ENCODE measurements at regions not wholly inside any gene's neighbourhood (a gene's known extent, or its start where the extent isn't known, plus 50 kb on each side); places are given as distances from the start of the nearest gene placed in this dataset.

- Histone ChIP-seq H3K36me3 (ENCODE audit: insufficient read depth, low read length) (no peaks in the 10 kb centered on the region), H3K4me2 (ENCODE audit: insufficient read depth, low read length) (no peak overlapping the region), H3K9me3 (ENCODE audit: low read depth, low read length) (peaks cover 2% of the 10 kb centered on the region), H3K4me3 (ENCODE audit: insufficient read depth, low read length) (no peak overlapping the region), H4K20me1 (ENCODE audit: insufficient read depth, low read length) (no peaks in the 10 kb centered on the region), H3K27ac (ENCODE audit: low read depth, low read length) (no peak overlapping the region), H2AFZ (ENCODE audit: low read length) (no peak overlapping the region), H3K4me1 (ENCODE audit: insufficient read depth, low read length) (peaks cover 8% of the 10 kb centered on the region), H3K79me2 (ENCODE audit: insufficient read depth, low read length) (no peaks in the 10 kb centered on the region), H3K27me3 (ENCODE audit: insufficient read depth, low read length) (peaks cover 2% of the 10 kb centered on the region)
- DNase-seq (ENCODE audit: insufficient read length, low spot score, missing footprints) = no peak
- TF ChIP-seq, protein P1, sequence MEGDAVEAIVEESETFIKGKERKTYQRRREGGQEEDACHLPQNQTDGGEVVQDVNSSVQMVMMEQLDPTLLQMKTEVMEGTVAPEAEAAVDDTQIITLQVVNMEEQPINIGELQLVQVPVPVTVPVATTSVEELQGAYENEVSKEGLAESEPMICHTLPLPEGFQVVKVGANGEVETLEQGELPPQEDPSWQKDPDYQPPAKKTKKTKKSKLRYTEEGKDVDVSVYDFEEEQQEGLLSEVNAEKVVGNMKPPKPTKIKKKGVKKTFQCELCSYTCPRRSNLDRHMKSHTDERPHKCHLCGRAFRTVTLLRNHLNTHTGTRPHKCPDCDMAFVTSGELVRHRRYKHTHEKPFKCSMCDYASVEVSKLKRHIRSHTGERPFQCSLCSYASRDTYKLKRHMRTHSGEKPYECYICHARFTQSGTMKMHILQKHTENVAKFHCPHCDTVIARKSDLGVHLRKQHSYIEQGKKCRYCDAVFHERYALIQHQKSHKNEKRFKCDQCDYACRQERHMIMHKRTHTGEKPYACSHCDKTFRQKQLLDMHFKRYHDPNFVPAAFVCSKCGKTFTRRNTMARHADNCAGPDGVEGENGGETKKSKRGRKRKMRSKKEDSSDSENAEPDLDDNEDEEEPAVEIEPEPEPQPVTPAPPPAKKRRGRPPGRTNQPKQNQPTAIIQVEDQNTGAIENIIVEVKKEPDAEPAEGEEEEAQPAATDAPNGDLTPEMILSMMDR (IDR thresholded peaks at IDR 0.05; ENCODE audit: extremely low read depth, low read depth, low read length) = no peak
Observed at GRCh38 chr14:56374421-56374820, 205.2 kb upstream of the TMEM260 start.

GRCh38 chr14:56378046-56378445 is 201.6 kb upstream of the TMEM260 start:
- Histone ChIP-seq H3K36me3 (ENCODE audit: insufficient read depth, low read length) (no peaks in the 10 kb centered on the region), H2AFZ (ENCODE audit: low read length) (no peak overlapping the region), H4K20me1 (ENCODE audit: insufficient read depth, low read length) (no peaks in the 10 kb centered on the region), H3K27me3 (ENCODE audit: insufficient read depth, low read length) (no peaks in the 10 kb centered on the region), H3K27ac (ENCODE audit: low read depth, low read length) (no peak overlapping the region), H3K9me3 (ENCODE audit: low read depth, low read length) (no peaks in the 10 kb centered on the region), H3K4me1 (ENCODE audit: insufficient read depth, low read length) (peaks cover 9% of the 10 kb centered on the region), H3K79me2 (ENCODE audit: insufficient read depth, low read length) (no peaks in the 10 kb centered on the region), H3K4me3 (ENCODE audit: insufficient read depth, low read length) (no peak overlapping the region), H3K4me2 (ENCODE audit: insufficient read depth, low read length) (peak overlapping the region; percentile 27)
- TF ChIP-seq, protein P1 (IDR thresholded peaks at IDR 0.05; ENCODE audit: extremely low read depth, low read depth, low read length) = no peak
- DNase-seq (ENCODE audit: insufficient read length, low spot score, missing footprints) = no peak

DNA sequence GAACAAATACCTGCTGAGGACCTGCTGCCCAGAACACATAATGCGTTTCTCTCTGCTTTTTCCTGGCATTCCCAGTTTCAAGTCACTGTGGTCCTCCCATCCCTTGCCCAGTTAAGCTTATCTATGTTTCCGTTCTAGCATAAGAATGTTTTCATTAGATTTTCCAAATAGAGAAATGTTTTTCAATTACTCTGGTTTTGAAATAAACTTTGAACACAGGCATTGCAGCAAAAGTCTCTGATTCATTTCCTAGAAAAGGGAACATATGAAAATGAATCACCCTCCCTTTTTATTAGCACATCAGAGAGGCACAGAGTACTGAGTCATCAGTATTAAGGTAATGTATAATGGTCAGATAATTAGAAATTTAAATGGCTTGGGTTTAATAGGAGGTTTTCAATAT is 201.1 kb upstream of the TMEM260 start:
- no peak overlapping the region for H2AFZ ChIP-seq (ENCODE audit: low read length)
- H4K20me1 ChIP-seq (ENCODE audit: insufficient read depth, low read length) = no peaks in the 10 kb centered on the region
- no peaks in the 10 kb centered on the region for H3K9me3 ChIP-seq (ENCODE audit: low read depth, low read length)
- H3K27ac ChIP-seq (ENCODE audit: low read depth, low read length) = no peak overlapping the region
- DNase-seq (ENCODE audit: insufficient read length, low spot score, missing footprints) = no peak
- H3K4me2 ChIP-seq (ENCODE audit: insufficient read depth, low read length) = peak overlapping the region; percentile 27
- TF ChIP-seq, protein P1 (IDR thresholded peaks at IDR 0.05; ENCODE audit: extremely low read depth, low read depth, low read length) = no peak
- no peaks in the 10 kb centered on the region for H3K36me3 ChIP-seq (ENCODE audit: insufficient read depth, low read length)
- H3K79me2 ChIP-seq (ENCODE audit: insufficient read depth, low read length) = no peaks in the 10 kb centered on the region
- H3K4me3 ChIP-seq (ENCODE audit: insufficient read depth, low read length) = no peak overlapping the region
- peaks cover 9% of the 10 kb centered on the region for H3K4me1 ChIP-seq (ENCODE audit: insufficient read depth, low read length)
- no peaks in the 10 kb centered on the region for H3K27me3 ChIP-seq (ENCODE audit: insufficient read depth, low read length)

DNA sequence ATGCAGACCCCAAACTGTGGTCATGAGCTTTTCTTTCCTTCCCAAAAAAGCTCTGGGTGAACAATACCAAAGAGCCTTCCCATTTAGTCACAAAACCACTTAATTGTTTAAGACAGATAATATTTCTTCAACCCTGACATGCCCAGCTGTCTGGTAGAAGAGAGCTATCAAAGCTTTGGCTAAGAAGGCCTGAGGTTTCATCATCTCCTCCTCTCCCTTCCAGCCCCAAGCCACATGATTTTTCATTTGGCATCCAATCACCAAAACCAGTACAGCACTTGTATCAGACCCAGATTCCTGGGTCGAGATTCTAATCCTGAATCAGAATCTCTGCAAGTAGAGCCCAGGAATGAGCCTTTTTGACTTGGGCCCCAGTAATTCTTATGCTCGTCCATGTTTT is 199.6 kb upstream of the TMEM260 start:
- no peak for DNase-seq (ENCODE audit: insufficient read length, low spot score, missing footprints)
- Histone ChIP-seq H2AFZ (ENCODE audit: low read length) (peak overlapping the region; percentile 6), H3K9me3 (ENCODE audit: low read depth, low read length) (no peaks in the 10 kb centered on the region), H3K36me3 (ENCODE audit: insufficient read depth, low read length) (no peaks in the 10 kb centered on the region), H3K79me2 (ENCODE audit: insufficient read depth, low read length) (no peaks in the 10 kb centered on the region), H4K20me1 (ENCODE audit: insufficient read depth, low read length) (no peaks in the 10 kb centered on the region), H3K4me3 (ENCODE audit: insufficient read depth, low read length) (no peak overlapping the region), H3K27me3 (ENCODE audit: insufficient read depth, low read length) (no peaks in the 10 kb centered on the region), H3K4me1 (ENCODE audit: insufficient read depth, low read length) (peaks cover 9% of the 10 kb centered on the region), H3K27ac (ENCODE audit: low read depth, low read length) (no peak overlapping the region), H3K4me2 (ENCODE audit: insufficient read depth, low read length) (no peak overlapping the region)
- TF ChIP-seq, protein P1 (IDR thresholded peaks at IDR 0.05; ENCODE audit: extremely low read depth, low read depth, low read length) = no peak
